Colonic mucosa (tissue), 4 donors: ENCODE measurements at regions not wholly inside any gene's neighbourhood (a gene's known extent, or its start where the extent isn't known, plus 50 kb on each side); places are given as distances from the start of the nearest gene placed in this dataset.
"Not testable (repeated sequence)": the region's sequence is repeated elsewhere in the genome, so short reads cannot be mapped to it uniquely, and the experiment has no call there.

Source experiments
- DNase-seq: peaks from one replicate; pipeline ENCODE4 v3.0.0-alpha.2; 2020
- H3K27ac ChIP-seq: fragments of 200-600 bp; one replicate; pipeline ENCODE4 v1.8.0; 2021
- H3K27me3 ChIP-seq: fragments of 200-600 bp; one replicate; pipeline ENCODE4 v1.8.0; 2021
- H3K36me3 ChIP-seq: fragments of 200-600 bp; one replicate; pipeline ENCODE4 v1.8.0; 2021
- H3K4me1 ChIP-seq: fragments of 200-600 bp; one replicate; pipeline ENCODE4 v1.8.0; 2021; ENCODE audit warnings: mild to moderate bottlenecking
- H3K4me3 ChIP-seq: fragments of 200-600 bp; one replicate; pipeline ENCODE4 v1.8.0; 2021
- H3K9ac ChIP-seq, 2 donors: one replicate each; pipeline ENCODE4 v1.7.0; 2013; ENCODE audit warnings: control low read depth in 2 of 2, low read depth in 2 of 2, low read length in 2 of 2
- H3K9me3 ChIP-seq: fragments of 200-600 bp; one replicate; pipeline ENCODE4 v1.8.0; 2021
- intact Hi-C: fragments of 100-400 bp; cut with DNase I; formaldehyde crosslinking; loops from one replicate; pipeline ENCODE4 v1.14.1; 2022
- TF ChIP-seq, protein P1 (sequence below): fragments of 200-600 bp; IDR thresholded peaks from one replicate; pipeline ENCODE4 v1.8.0; 2022; ENCODE audit warnings: antibody characterized with exemption, mild to moderate bottlenecking
- donor health status: healthy.
- donor health status: DM: no; HTN: no; CAD: no.
- donor health status: DM: no; HTN: no; CAD: no.

GRCh38 chr6:78533876-78534275, 333.5 kb upstream of the IRAK1BP1 start:
- H3K9me3 ChIP-seq: no peaks in the 10 kb centered on the region
- H3K27me3 ChIP-seq: no peaks in the 10 kb centered on the region
- no peaks in the 10 kb centered on the region for H3K36me3 ChIP-seq
- H3K4me1 ChIP-seq: no peaks in the 10 kb centered on the region
- TF ChIP-seq, protein P1, sequence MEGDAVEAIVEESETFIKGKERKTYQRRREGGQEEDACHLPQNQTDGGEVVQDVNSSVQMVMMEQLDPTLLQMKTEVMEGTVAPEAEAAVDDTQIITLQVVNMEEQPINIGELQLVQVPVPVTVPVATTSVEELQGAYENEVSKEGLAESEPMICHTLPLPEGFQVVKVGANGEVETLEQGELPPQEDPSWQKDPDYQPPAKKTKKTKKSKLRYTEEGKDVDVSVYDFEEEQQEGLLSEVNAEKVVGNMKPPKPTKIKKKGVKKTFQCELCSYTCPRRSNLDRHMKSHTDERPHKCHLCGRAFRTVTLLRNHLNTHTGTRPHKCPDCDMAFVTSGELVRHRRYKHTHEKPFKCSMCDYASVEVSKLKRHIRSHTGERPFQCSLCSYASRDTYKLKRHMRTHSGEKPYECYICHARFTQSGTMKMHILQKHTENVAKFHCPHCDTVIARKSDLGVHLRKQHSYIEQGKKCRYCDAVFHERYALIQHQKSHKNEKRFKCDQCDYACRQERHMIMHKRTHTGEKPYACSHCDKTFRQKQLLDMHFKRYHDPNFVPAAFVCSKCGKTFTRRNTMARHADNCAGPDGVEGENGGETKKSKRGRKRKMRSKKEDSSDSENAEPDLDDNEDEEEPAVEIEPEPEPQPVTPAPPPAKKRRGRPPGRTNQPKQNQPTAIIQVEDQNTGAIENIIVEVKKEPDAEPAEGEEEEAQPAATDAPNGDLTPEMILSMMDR: no peak
- H3K4me3 ChIP-seq: no peak overlapping the region
- H3K9ac ChIP-seq: no peak overlapping the region
- DNase-seq: no peak
- no peak overlapping the region for H3K27ac ChIP-seq
- intact Hi-C loops: no loop called here

DNA sequence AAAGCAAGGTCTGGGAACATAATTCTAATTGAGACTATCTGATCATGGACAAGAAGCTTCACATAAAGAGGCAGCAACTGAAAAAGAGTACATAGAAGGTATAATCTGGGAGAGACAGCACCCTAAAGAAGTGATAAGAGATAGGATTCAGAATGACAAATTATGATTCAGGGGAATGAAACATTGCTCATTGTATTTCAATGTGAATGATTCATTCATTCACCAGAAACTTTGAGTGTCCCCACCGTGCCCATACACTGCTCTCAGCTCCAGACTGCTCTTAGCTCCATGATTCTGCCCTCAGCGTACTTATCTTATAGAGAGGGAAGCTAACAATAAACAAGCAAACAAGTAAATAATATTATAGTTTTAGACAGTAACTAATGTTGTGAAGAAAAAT, 329.3 kb upstream of the IRAK1BP1 start:
- Histone ChIP-seq H3K9me3 (no peaks in the 10 kb centered on the region), H3K4me3 (no peak overlapping the region), H3K27ac (no peak overlapping the region), H3K36me3 (no peaks in the 10 kb centered on the region), H3K27me3 (no peaks in the 10 kb centered on the region), H3K9ac (no peak overlapping the region), H3K4me1 (no peaks in the 10 kb centered on the region)
- TF ChIP-seq, protein P1: no peak
- intact Hi-C loops: no loop called here
- DNase-seq: no peak

GRCh38 chr6:78547636-78548035, 319.7 kb upstream of the IRAK1BP1 start:
- H3K36me3 ChIP-seq, H3K4me3 ChIP-seq, intact Hi-C loops: not testable (repeated sequence)

GRCh38 chr6:78551361-78551760, 316.0 kb upstream of the IRAK1BP1 start:
- TF ChIP-seq, protein P1: no peak
- DNase-seq: no peak
- Histone ChIP-seq H3K27ac (no peak overlapping the region), H3K9me3 (no peaks in the 10 kb centered on the region), H3K27me3 (no peaks in the 10 kb centered on the region), H3K36me3 (no peaks in the 10 kb centered on the region), H3K9ac (no peak overlapping the region), H3K4me3 (no peak overlapping the region), H3K4me1 (no peaks in the 10 kb centered on the region)
- intact Hi-C loops: no loop called here

More at GRCh38 chr6:78547636-78548035, 319.7 kb upstream of the IRAK1BP1 start:
- H3K9me3 ChIP-seq, H3K27me3 ChIP-seq, H3K27ac ChIP-seq, H3K4me1 ChIP-seq, DNase-seq, H3K9ac ChIP-seq: not testable (repeated sequence)

- Histone ChIP-seq H3K4me3 (no peak overlapping the region), H3K36me3 (no peaks in the 10 kb centered on the region), H3K4me1 (no peaks in the 10 kb centered on the region), H3K27me3 (no peaks in the 10 kb centered on the region), H3K9me3 (no peaks in the 10 kb centered on the region), H3K9ac (no peak overlapping the region), H3K27ac (no peak overlapping the region)
- no peak for DNase-seq
- TF ChIP-seq, protein P1: no peak
- intact Hi-C loops: no loop called here
Observed at GRCh38 chr6:78552435-78552834, 314.9 kb upstream of the IRAK1BP1 start.

- Histone ChIP-seq H3K9me3 (no peaks in the 10 kb centered on the region), H3K27me3 (no peaks in the 10 kb centered on the region), H3K36me3 (no peaks in the 10 kb centered on the region), H3K4me1 (no peaks in the 10 kb centered on the region), H3K27ac (no peak overlapping the region), H3K9ac (no peak overlapping the region), H3K4me3 (no peak overlapping the region)
- TF ChIP-seq, protein P1: no peak
- DNase-seq: no peak
- intact Hi-C loops: no loop called here
Observed at GRCh38 chr6:78554341-78554740, 313.0 kb upstream of the IRAK1BP1 start.
